Keratinocyte (primary cell): ENCODE measurements at regions not wholly inside any gene's neighbourhood (a gene's known extent, or its start where the extent isn't known, plus 50 kb on each side); places are given as distances from the start of the nearest gene placed in this dataset.

Experiments used
- CTCF ChIP-seq, 3 experiments: IDR thresholded peaks in 1 of 3; conservative IDR thresholded peaks in 1 of 3; optimal IDR thresholded peaks in 1 of 3; 2 replicates in 2 of 3; 3 replicates in 1 of 3; pipeline versions ENCODE3 to v1.5.1; 2011; ENCODE audit warnings: low read length in 3 of 3, mild to moderate bottlenecking in 3 of 3, moderate library complexity in 2 of 3, control low read depth in 1 of 3, inconsistent platforms in 1 of 3; ENCODE audit not compliant: insufficient read depth in 2 of 3; ENCODE audit errors: extremely low read depth in 1 of 3
- EZH2 ChIP-seq: IDR thresholded peaks from one replicate; pipeline ENCODE4 v1.6.1; 2012; ENCODE audit warnings: inconsistent platforms, mild to moderate bottlenecking, low read length, moderate library complexity

- TF ChIP-seq CTCF (optimal IDR thresholded peaks at IDR 0.05 in 1 of 3, IDR thresholded peaks at IDR 0.05 in 1 of 3, conservative IDR thresholded peaks at IDR 0.05 in 1 of 3; ENCODE audit: extremely low read depth in 1 of 3, insufficient read depth in 2 of 3, low read length in 3 of 3): no peak
- no peak for TF ChIP-seq EZH2
These were observed 96.3 kb downstream of the PLXNA1 start for GRCh38 chr3:127079211-127079610.
